GM23338 (cell line): ENCODE measurements at regions not wholly inside any gene's neighbourhood (a gene's known extent, or its start where the extent isn't known, plus 50 kb on each side); places are given as distances from the start of the nearest gene placed in this dataset.
A peak's percentile ranks its signal among the peaks of the same experiment; 100 is the strongest.

ENCODE experiments used
- ATAC-seq: fragments of 200-7000 bp; cut with Tn5 transposase; 3 replicates; pipeline ENCODE4 v1.9.1; 2020
- DNase-seq: peaks from one replicate; pipeline ENCODE4 v3.0.0-alpha.2; 2015; ENCODE audit warnings: low spot score
- H2AFZ ChIP-seq: fragments of 200-600 bp; sonication (generic); 2 replicates; pipeline ENCODE4 v1.8.0; 2016; ENCODE audit warnings: antibody characterized with exemption, mild to moderate bottlenecking, moderate library complexity
- H3F3A ChIP-seq: fragments of 200-600 bp; sonication (generic); replicated peaks from 2 replicates; pipeline ENCODE4 v1.8.0; 2017; ENCODE audit warnings: antibody characterized with exemption, mixed run types, low read depth
- H3K27ac ChIP-seq: fragments of 200-600 bp; sonication (generic); 2 replicates; pipeline ENCODE4 v1.6.1; 2016; ENCODE audit warnings: low read depth
- H3K27me3 ChIP-seq: fragments of 200-600 bp; sonication (generic); 2 replicates; pipeline ENCODE4 v1.8.0; 2016; ENCODE audit warnings: mild to moderate bottlenecking, mixed run types, moderate library complexity; ENCODE audit not compliant: insufficient read depth
- H3K36me3 ChIP-seq: fragments of 200-600 bp; sonication (generic); 2 replicates; pipeline ENCODE4 v1.8.0; 2016; ENCODE audit warnings: mild to moderate bottlenecking; ENCODE audit not compliant: insufficient read depth
- H3K4me1 ChIP-seq: fragments of 200-600 bp; sonication (generic); 2 replicates; pipeline ENCODE4 v1.8.0; 2016; ENCODE audit warnings: mild to moderate bottlenecking, moderate library complexity; ENCODE audit not compliant: insufficient read depth
- H3K4me2 ChIP-seq: fragments of 200-600 bp; sonication (generic); 2 replicates; pipeline ENCODE4 v1.7.1; 2017; ENCODE audit warnings: mixed run types
- H3K4me3 ChIP-seq: fragments of 200-600 bp; sonication (generic); 2 replicates; pipeline ENCODE4 v1.6.1; 2016; ENCODE audit warnings: mixed run types
- H3K79me2 ChIP-seq: fragments of 200-600 bp; sonication (generic); replicated peaks from 2 replicates; pipeline ENCODE4 v1.8.0; 2017; ENCODE audit warnings: mild to moderate bottlenecking; ENCODE audit not compliant: insufficient read depth
- H3K9me2 ChIP-seq: fragments of 200-600 bp; sonication (generic); 2 replicates; pipeline ENCODE4 v1.8.0; 2017; ENCODE audit not compliant: insufficient read depth
- H4K20me1 ChIP-seq: fragments of 200-600 bp; sonication (generic); replicated peaks from 2 replicates; pipeline ENCODE4 v1.8.0; 2017; ENCODE audit warnings: mild to moderate bottlenecking; ENCODE audit not compliant: insufficient read depth
- H3K27ac Mint-ChIP-seq: 2 replicates; pipeline ENCODE4 v1.8.0; 2020; ENCODE audit warnings: inconsistent platforms, mild to moderate bottlenecking, moderate library complexity, mixed read lengths
- H3K27me3 Mint-ChIP-seq: 3 replicates; pipeline ENCODE4 v1.8.0; 2022; ENCODE audit warnings: low read depth, mild to moderate bottlenecking, moderate library complexity, mixed read lengths, inconsistent platforms; ENCODE audit not compliant: insufficient read depth, poor library complexity
- H3K36me3 Mint-ChIP-seq: 3 replicates; pipeline ENCODE4 v1.8.0; 2021; ENCODE audit warnings: low read depth, mild to moderate bottlenecking, inconsistent platforms, moderate library complexity, mixed read lengths
- H3K4me1 Mint-ChIP-seq: 3 replicates; pipeline ENCODE4 v1.8.0; 2020; ENCODE audit warnings: mild to moderate bottlenecking, inconsistent platforms, mixed read lengths
- H3K4me3 Mint-ChIP-seq: 3 replicates; pipeline ENCODE4 v1.8.0; 2021; ENCODE audit warnings: moderate library complexity, mild to moderate bottlenecking, inconsistent platforms, mixed read lengths
- H3K9me3 Mint-ChIP-seq: 3 replicates; pipeline ENCODE4 v1.8.0; 2020; ENCODE audit warnings: moderate library complexity, mild to moderate bottlenecking, inconsistent platforms, mixed read lengths
- CREB1 ChIP-seq: fragments of 250-450 bp; sonication (Bioruptor Pico); IDR thresholded peaks from 2 replicates; pipeline ENCODE4 v1.5.0; 2020; ENCODE audit warnings: low read depth, mild to moderate bottlenecking, moderate library complexity
- CTCF ChIP-seq, 2 experiments: fragments of 200-600 bp in 1 of 2; sonication (generic) in 1 of 2; conservative IDR thresholded peaks; 2 replicates each; pipeline versions ENCODE4 v1.5.1 to v1.6.1; 2016 to 2017; ENCODE audit warnings: antibody characterized with exemption in 2 of 2, low read depth in 2 of 2, mild to moderate bottlenecking in 2 of 2, moderate library complexity in 1 of 2
- EZH2 ChIP-seq: fragments of 200-600 bp; sonication (generic); IDR thresholded peaks from one replicate; pipeline ENCODE4 v1.8.0; 2017; ENCODE audit warnings: antibody characterized with exemption, mild to moderate bottlenecking, low read depth; ENCODE audit not compliant: unreplicated experiment
- EZH2phosphoT487 ChIP-seq: fragments of 200-600 bp; sonication (generic); IDR thresholded peaks from one replicate; pipeline ENCODE4 v1.8.1; 2018; ENCODE audit warnings: antibody characterized with exemption; ENCODE audit not compliant: unreplicated experiment
- JUNB ChIP-seq: IDR thresholded peaks from one replicate; pipeline ENCODE4 v1.6.1; 2016; ENCODE audit warnings: antibody characterized with exemption; ENCODE audit not compliant: unreplicated experiment
- REST ChIP-seq: IDR thresholded peaks from one replicate; pipeline ENCODE4 v1.6.1; 2018; ENCODE audit warnings: antibody characterized with exemption; ENCODE audit not compliant: unreplicated experiment
- STAT1 ChIP-seq: IDR thresholded peaks from one replicate; pipeline ENCODE4 v1.6.1; 2016; ENCODE audit warnings: antibody characterized with exemption; ENCODE audit not compliant: unreplicated experiment
- ZNF114 ChIP-seq: fragments of 250-450 bp; sonication (Bioruptor Pico); IDR thresholded peaks from 2 replicates; pipeline ENCODE4 v1.5.0; 2020; ENCODE audit warnings: mild to moderate bottlenecking, moderate library complexity
- ZNF331 ChIP-seq: fragments of 250-450 bp; sonication (Bioruptor Pico); IDR thresholded peaks from 2 replicates; pipeline ENCODE4 v1.5.0; 2020; ENCODE audit warnings: low read depth, mild to moderate bottlenecking, moderate library complexity
- TF ChIP-seq, protein P1 (sequence below): IDR thresholded peaks from 2 replicates; pipeline ENCODE4 v1.6.1; 2016; ENCODE audit warnings: antibody characterized with exemption

GRCh38 chr10:47235484-47235883 is 64.5 kb upstream of the GDF10 start (continued):
- TF ChIP-seq, protein P1, sequence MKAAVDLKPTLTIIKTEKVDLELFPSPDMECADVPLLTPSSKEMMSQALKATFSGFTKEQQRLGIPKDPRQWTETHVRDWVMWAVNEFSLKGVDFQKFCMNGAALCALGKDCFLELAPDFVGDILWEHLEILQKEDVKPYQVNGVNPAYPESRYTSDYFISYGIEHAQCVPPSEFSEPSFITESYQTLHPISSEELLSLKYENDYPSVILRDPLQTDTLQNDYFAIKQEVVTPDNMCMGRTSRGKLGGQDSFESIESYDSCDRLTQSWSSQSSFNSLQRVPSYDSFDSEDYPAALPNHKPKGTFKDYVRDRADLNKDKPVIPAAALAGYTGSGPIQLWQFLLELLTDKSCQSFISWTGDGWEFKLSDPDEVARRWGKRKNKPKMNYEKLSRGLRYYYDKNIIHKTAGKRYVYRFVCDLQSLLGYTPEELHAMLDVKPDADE, result no peak
- no peak for TF ChIP-seq ZNF331 (CRISPR knock-in tag)
- TF ChIP-seq JUNB, result no peak
- TF ChIP-seq EZH2, result no peak
- TF ChIP-seq CTCF (conservative IDR thresholded peaks at IDR 0.05; ENCODE audit: low read depth in 2 of 2), result no peak
- TF ChIP-seq REST, result no peak
- TF ChIP-seq STAT1, result no peak
- no peak for TF ChIP-seq ZNF114 (CRISPR knock-in tag)

GRCh38 chr10:47237316-47238260 is 62.4 kb upstream of the GDF10 start:
- Mint-ChIP-seq H3K27me3 (peaks cover 4% of the 10 kb centered on the region), H3K36me3 (no peaks in the 10 kb centered on the region), H3K9me3 (no peaks in the 10 kb centered on the region), H3K4me1 (peaks cover 3% of the 10 kb centered on the region; the same call in 1 of the 3 replicates), H3K27ac (no peak overlapping the region; the same call in 1 of the 2 replicates), H3K4me3 (no peak overlapping the region)
- DNase-seq (peak; percentile 12), ATAC-seq (peak; percentile 46; the same call in 2 of the 3 replicates)
- H3K27me3 ChIP-seq, result no peaks in the 10 kb centered on the region
- peak; percentile 51 to 61 for TF ChIP-seq CTCF (conservative IDR thresholded peaks at IDR 0.05; ENCODE audit: low read depth in 2 of 2)
- no peak for TF ChIP-seq JUNB
- no peak for TF ChIP-seq ZNF114 (CRISPR knock-in tag)
- no peak for TF ChIP-seq CREB1 (CRISPR knock-in tag)
- TF ChIP-seq EZH2phosphoT487, result no peak
- TF ChIP-seq REST, result no peak
- no peak overlapping the region for H2AFZ ChIP-seq
- no peak overlapping the region for H3K4me2 ChIP-seq
- H3K36me3 ChIP-seq, result no peaks in the 10 kb centered on the region
- no peak overlapping the region for H3K27ac ChIP-seq
- H3K9me2 ChIP-seq, result peaks cover 13% of the 10 kb centered on the region; the same call in 1 of the 2 replicates
- no peaks in the 10 kb centered on the region for H4K20me1 ChIP-seq
- no peaks in the 10 kb centered on the region for H3K4me1 ChIP-seq
- H3K4me3 ChIP-seq, result no peak overlapping the region
- H3K79me2 ChIP-seq, result no peaks in the 10 kb centered on the region
- H3F3A ChIP-seq, result no peaks in the 10 kb centered on the region
